ENCODE measurements at regions not wholly inside any gene's neighbourhood (a gene's known extent, or its start where the extent isn't known, plus 50 kb on each side); places are given as distances from the start of the nearest gene placed in this dataset.

DNA sequence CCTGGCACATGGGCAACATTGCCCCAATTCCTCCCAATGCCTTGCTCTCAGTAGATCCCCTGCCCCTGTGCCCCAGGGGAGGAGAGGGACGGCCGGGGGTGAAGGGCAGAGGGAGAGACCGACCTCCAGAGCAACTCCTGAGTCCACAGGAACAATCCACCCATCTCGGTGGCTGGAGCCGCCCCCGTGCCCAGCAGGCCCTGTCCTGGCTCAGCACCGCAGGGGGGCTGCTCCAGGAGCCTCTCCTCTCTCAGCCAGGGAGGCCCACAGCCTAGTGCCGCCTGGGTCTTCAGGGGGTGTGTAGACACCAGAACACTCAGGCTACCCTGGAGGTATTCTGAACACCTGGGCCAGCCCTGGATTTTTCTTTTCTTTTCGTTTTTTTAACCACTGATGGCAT, 233.7 kb upstream of the SDK2 start:
- H3K4me3 ChIP-seq (ENCODE audit: low read depth, low read length), result no peak overlapping the region
- no peak for TF ChIP-seq CTCF (IDR thresholded peaks at IDR 0.05; ENCODE audit: low read depth, low read length)

GRCh38 chr17:73878923-73879322, 234.7 kb upstream of the SDK2 start:
- TF ChIP-seq CTCF (IDR thresholded peaks at IDR 0.05; ENCODE audit: low read depth, low read length), result no peak
- no peak overlapping the region for H3K4me3 ChIP-seq (ENCODE audit: low read depth, low read length)

- no peak overlapping the region for H3K4me3 ChIP-seq (ENCODE audit: low read depth, low read length)
- no peak for TF ChIP-seq CTCF (IDR thresholded peaks at IDR 0.05; ENCODE audit: low read depth, low read length)
These were observed 235.7 kb upstream of the SDK2 start for GRCh38 chr17:73879987-73880386.

DNA sequence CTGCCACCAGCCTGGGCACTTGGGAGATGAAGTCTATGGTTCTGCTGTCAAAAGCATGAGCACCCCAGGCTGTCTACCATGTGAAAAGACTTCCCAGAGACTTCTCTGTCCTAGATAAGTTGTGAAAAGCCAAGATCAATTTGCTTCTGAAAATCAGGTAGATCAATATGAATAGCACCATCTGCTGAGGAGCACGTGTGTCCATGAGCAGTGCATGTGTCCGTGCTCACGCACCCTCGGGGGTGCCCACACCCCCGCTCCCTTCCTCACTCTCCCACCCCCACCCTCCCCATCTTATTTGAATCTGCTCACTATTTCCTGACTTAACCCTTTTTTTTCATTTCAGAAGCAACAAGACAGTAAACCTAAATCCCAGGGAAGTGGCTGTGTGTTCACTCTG, 238.3 kb upstream of the SDK2 start:
- no peak for TF ChIP-seq CTCF (IDR thresholded peaks at IDR 0.05; ENCODE audit: low read depth, low read length)

DNA sequence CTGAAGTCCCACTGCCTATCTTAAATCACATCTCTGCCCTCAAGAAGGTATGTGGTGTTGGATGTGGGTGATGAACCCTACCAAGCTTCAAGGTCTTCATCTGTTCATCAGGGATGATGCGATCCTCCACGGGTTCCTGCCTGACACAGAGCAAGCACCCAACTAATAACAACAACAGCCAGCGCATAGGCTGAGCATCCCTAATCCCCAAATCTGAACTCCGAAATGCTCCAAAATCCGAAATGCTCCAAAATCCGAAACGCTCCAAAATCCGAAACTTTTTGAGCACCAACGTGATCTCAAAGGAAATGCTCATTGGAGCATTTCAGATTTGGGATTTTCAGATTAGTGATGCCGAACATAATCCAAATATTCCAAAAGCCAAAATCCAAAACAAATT, 238.9 kb upstream of the SDK2 start:
- no peak overlapping the region for H3K4me3 ChIP-seq (ENCODE audit: low read depth, low read length)
- TF ChIP-seq CTCF (IDR thresholded peaks at IDR 0.05; ENCODE audit: low read depth, low read length), result no peak

More for the DNA sequence above, 238.3 kb upstream of the SDK2 start:
- no peak overlapping the region for H3K4me3 ChIP-seq (ENCODE audit: low read depth, low read length)

DNA sequence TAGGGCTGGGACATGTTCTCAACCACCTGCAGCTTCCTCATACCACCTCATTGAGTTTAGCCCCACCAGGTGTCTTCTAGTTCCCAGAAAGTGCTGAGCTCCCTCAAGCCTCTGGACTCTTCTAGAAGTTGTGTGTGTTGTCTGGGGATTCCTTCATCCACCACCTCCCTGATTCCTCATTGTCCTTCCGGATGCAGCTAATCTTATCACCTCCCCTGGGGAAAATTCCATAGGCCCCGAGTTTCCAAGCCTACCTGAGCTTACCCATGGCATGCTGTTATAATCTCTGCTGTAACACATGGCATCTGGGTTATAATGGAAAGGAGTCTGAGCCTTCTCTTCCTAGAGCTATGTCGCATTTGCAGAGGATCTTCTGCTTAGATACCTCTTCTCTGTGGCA, 243.5 kb upstream of the SDK2 start:
- no peak overlapping the region for H3K4me3 ChIP-seq (ENCODE audit: low read depth, low read length)
- TF ChIP-seq CTCF (IDR thresholded peaks at IDR 0.05; ENCODE audit: low read depth, low read length), result no peak

GRCh38 chr17:73888862-73889261, 244.6 kb upstream of the SDK2 start:
- H3K4me3 ChIP-seq (ENCODE audit: low read depth, low read length), result no peak overlapping the region
- no peak for TF ChIP-seq CTCF (IDR thresholded peaks at IDR 0.05; ENCODE audit: low read depth, low read length)

Measured in WI38 (cell line).